Adrenal gland (tissue), 9 donors: ENCODE measurements at regions not wholly inside any gene's neighbourhood (a gene's known extent, or its start where the extent isn't known, plus 50 kb on each side); places are given as distances from the start of the nearest gene placed in this dataset.

Experiments used
- DNase-seq, 7 donors: peaks; one replicate each; pipeline ENCODE4 v3.0.0-alpha.2; 2019 to 2020
- H3K27ac ChIP-seq, 5 donors: fragments of 200-600 bp; sonication (generic) in 4 of 5; 1 replicate in 3 of 5; 2 replicates in 2 of 5; pipeline versions ENCODE4 v1.5.1 to v1.8.0; 2016 to 2020; ENCODE audit warnings: mild to moderate bottlenecking in 1 of 5
- H3K27me3 ChIP-seq: fragments of 200-600 bp; 2 replicates; pipeline ENCODE4 v1.8.0; 2021
- H3K36me3 ChIP-seq, 2 donors: fragments of 200-600 bp; replicated peaks in 1 of 2; 1 replicate in 1 of 2; 2 replicates in 1 of 2; pipeline versions ENCODE4 v1.5.1 to v1.8.0; 2018 to 2022
- H3K4me1 ChIP-seq, 2 donors: fragments of 200-600 bp; replicated peaks in 1 of 2; 1 replicate in 1 of 2; 2 replicates in 1 of 2; pipeline versions ENCODE4 v1.5.1 to v1.8.0; 2018 to 2021
- H3K4me3 ChIP-seq, 4 donors: fragments of 200-600 bp; sonication (generic) in 3 of 4; one replicate each; pipeline ENCODE4 v1.5.1; 2016 to 2018
- H3K9me3 ChIP-seq, 3 donors: fragments of 200-600 bp; sonication (generic) in 1 of 3; replicated peaks in 1 of 3; 1 replicate in 2 of 3; 2 replicates in 1 of 3; pipeline versions ENCODE4 v1.5.1 to v1.8.0; 2016 to 2021
- POLR2A ChIP-seq, 2 donors: fragments of 450-650 bp; IDR thresholded peaks; one replicate each; pipeline ENCODE4 v1.6.1; 2017; ENCODE audit warnings: antibody characterized with exemption in 2 of 2, mild to moderate bottlenecking in 2 of 2, moderate library complexity in 1 of 2
- WGBS, 4 donors: extraction: QIAGEN DNeasy Blood & Tissue Kit in 2 of 4; methylation state at CpG; one replicate each; pipeline versions ENCODE4 v1.1.5 to v1.1.7; 2013 to 2017; 5-methylcytosine and 5-hydroxymethylcytosine counted together
- intact Hi-C, 2 donors: fragments of 100-400 bp; cut with DNase I; formaldehyde crosslinking; loops; one replicate each; pipeline versions ENCODE4 v1.14.1 to v1.15.0; 2022 to 2023
- TF ChIP-seq, protein P1 (sequence below), 6 experiments: fragments of 450-650 bp in 4 of 6; fragments of 200-600 bp in 2 of 6; sonication (generic) in 1 of 6; IDR thresholded peaks; 1 replicate in 5 of 6; 2 replicates in 1 of 6; pipeline versions ENCODE4 v1.5.1 to v1.8.0; 2016 to 2021; ENCODE audit warnings: antibody characterized with exemption in 6 of 6, mild to moderate bottlenecking in 2 of 6, moderate library complexity in 1 of 6
- donor health status: healthy with polysubstance abuse.
- donor health status: Bipolar disorder and iron deficiency.
- donor health status: DM: yes; HTN: yes; CAD: no.
- donor health status: DM: no; HTN: no; CAD: no.
- donor health status: DM: no; HTN: no; CAD: no.

DNA sequence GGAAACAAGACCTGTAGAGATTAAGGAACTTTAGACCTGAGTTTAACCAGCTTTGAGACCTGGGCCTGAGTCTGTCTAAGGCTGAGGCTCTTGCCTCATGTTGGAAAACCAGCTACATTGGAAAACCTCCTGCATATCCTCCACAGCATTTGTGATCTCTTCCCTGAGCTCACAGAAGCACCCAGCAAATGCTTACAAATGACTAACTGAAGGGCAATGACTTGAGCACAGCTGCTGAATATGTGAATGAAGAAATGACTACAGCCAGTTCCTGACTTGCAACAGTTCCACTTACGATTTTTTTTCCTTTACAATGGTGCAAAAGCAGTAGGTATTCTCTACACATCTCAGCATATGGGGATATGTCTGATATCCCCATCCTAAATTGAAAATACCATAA lies 112.4 kb upstream of the RREB1 start:
- Histone ChIP-seq H3K9me3 (no peaks in the 10 kb centered on the region), H3K4me1 (peaks cover 9 to 22% of the 10 kb centered on the region in 2 donors), H3K27ac (no peak overlapping the region), H3K27me3 (no peaks in the 10 kb centered on the region), H3K36me3 (no peaks in the 10 kb centered on the region), H3K4me3 (no peak overlapping the region)
- no peak for DNase-seq
- WGBS, 4 donors, result 77 to 100% (median 85%) methylated on average over 1 of the region's 1 CpG
- intact Hi-C loops, result no loop called here
- TF ChIP-seq, protein P1, sequence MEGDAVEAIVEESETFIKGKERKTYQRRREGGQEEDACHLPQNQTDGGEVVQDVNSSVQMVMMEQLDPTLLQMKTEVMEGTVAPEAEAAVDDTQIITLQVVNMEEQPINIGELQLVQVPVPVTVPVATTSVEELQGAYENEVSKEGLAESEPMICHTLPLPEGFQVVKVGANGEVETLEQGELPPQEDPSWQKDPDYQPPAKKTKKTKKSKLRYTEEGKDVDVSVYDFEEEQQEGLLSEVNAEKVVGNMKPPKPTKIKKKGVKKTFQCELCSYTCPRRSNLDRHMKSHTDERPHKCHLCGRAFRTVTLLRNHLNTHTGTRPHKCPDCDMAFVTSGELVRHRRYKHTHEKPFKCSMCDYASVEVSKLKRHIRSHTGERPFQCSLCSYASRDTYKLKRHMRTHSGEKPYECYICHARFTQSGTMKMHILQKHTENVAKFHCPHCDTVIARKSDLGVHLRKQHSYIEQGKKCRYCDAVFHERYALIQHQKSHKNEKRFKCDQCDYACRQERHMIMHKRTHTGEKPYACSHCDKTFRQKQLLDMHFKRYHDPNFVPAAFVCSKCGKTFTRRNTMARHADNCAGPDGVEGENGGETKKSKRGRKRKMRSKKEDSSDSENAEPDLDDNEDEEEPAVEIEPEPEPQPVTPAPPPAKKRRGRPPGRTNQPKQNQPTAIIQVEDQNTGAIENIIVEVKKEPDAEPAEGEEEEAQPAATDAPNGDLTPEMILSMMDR (IDR thresholded peaks at IDR 0.05), result no peak
- TF ChIP-seq POLR2A (IDR thresholded peaks at IDR 0.05), result no peak

GRCh38 chr6:6996124-6996523 lies 111.6 kb upstream of the RREB1 start:
- no peaks in the 10 kb centered on the region for H3K36me3 ChIP-seq

GRCh38 chr6:6997263-6998193 lies 110.2 kb upstream of the RREB1 start:
- 73 to 87% (median 81%) methylated on average over 11 of the region's 11 CpGs for WGBS, 4 donors

More at GRCh38 chr6:6996124-6996523, 111.6 kb upstream of the RREB1 start:
- Histone ChIP-seq H3K4me3 (no peak overlapping the region), H3K27ac (no peak overlapping the region), H3K27me3 (no peaks in the 10 kb centered on the region), H3K9me3 (no peaks in the 10 kb centered on the region), H3K4me1 (peaks cover 9 to 22% of the 10 kb centered on the region in 2 donors)
- no peak for TF ChIP-seq POLR2A (IDR thresholded peaks at IDR 0.05)
- TF ChIP-seq, protein P1 (IDR thresholded peaks at IDR 0.05), result no peak
- DNase-seq, result no peak
- intact Hi-C loops, result no loop called here
- WGBS, 4 donors, result 86 to 97% (median 93%) methylated on average over 2 of the region's 2 CpGs

GRCh38 chr6:6998194-6998569 lies 109.6 kb upstream of the RREB1 start:
- H3K9me3 ChIP-seq, result no peaks in the 10 kb centered on the region
- intact Hi-C loops, result no loop called here
- no peak overlapping the region for H3K4me3 ChIP-seq
- peak; percentile 48 to 79 (median 74) for DNase-seq
- H3K27ac ChIP-seq, result peak overlapping the region in 1 of 5 donors; percentile 33
- no peaks in the 10 kb centered on the region for H3K36me3 ChIP-seq
- peaks cover 7 to 21% of the 10 kb centered on the region in 2 donors for H3K4me1 ChIP-seq
- H3K27me3 ChIP-seq, result no peaks in the 10 kb centered on the region
- WGBS, 4 donors, result 31 to 34% (median 32%) methylated on average over 6 of the region's 6 CpGs
- TF ChIP-seq, protein P1 (IDR thresholded peaks at IDR 0.05), result no peak
- no peak for TF ChIP-seq POLR2A (IDR thresholded peaks at IDR 0.05)

More at GRCh38 chr6:6997263-6998193, 110.2 kb upstream of the RREB1 start:
- no peak for DNase-seq
- H3K4me1 ChIP-seq, result peaks cover 9 to 22% of the 10 kb centered on the region in 2 donors
- intact Hi-C loops, result no loop called here
- H3K4me3 ChIP-seq, result no peak overlapping the region
- no peak for TF ChIP-seq POLR2A (IDR thresholded peaks at IDR 0.05)
- TF ChIP-seq, protein P1 (IDR thresholded peaks at IDR 0.05), result no peak
- H3K27me3 ChIP-seq, result no peaks in the 10 kb centered on the region
- H3K27ac ChIP-seq, result peak overlapping the region in 1 of 5 donors; percentile 33
- H3K36me3 ChIP-seq, result no peaks in the 10 kb centered on the region
- H3K9me3 ChIP-seq, result no peaks in the 10 kb centered on the region
